Prostate gland (tissue), 2 donors: ENCODE measurements at regions not wholly inside any gene's neighbourhood (a gene's known extent, or its start where the extent isn't known, plus 50 kb on each side); places are given as distances from the start of the nearest gene placed in this dataset.

Experiments used
- POLR2A ChIP-seq: fragments of 450-650 bp; IDR thresholded peaks from one replicate; pipeline ENCODE4 v1.6.1; 2016; ENCODE audit warnings: antibody characterized with exemption, mild to moderate bottlenecking
- POLR2AphosphoS5 ChIP-seq: sonication (generic); formaldehyde crosslinking; IDR thresholded peaks from one replicate; pipeline ENCODE4 v1.6.1; 2017; ENCODE audit warnings: antibody characterized with exemption
- TF ChIP-seq, protein P1 (sequence below), 4 experiments: fragments of 200-600 bp in 2 of 4; fragments of 450-650 bp in 2 of 4; sonication (generic) in 2 of 4; IDR thresholded peaks; 1 replicate in 3 of 4; 2 replicates in 1 of 4; pipeline ENCODE4 v1.5.1; 2016 to 2019; ENCODE audit warnings: antibody characterized with exemption in 4 of 4, mild to moderate bottlenecking in 2 of 4, moderate library complexity in 2 of 4

DNA sequence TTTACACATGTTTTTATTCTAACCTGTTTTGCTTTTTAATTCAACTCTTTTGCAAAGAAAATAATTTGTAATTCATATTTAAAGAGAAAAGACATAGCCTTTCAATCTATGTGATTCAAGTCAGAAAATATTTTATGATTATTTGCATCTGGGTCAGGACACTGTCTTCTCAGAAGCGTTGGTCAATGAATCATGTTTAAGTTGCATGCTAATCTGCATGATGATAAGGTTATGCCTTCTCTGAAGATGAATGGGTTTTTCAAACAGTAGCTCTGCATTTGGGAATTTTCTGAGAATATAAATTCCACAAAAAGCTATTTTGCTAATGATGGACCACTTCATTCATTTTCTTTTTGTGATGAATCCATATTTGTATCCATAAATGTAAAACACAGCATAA lies 282.5 kb downstream of the TMA16 start:
- TF ChIP-seq, protein P1, sequence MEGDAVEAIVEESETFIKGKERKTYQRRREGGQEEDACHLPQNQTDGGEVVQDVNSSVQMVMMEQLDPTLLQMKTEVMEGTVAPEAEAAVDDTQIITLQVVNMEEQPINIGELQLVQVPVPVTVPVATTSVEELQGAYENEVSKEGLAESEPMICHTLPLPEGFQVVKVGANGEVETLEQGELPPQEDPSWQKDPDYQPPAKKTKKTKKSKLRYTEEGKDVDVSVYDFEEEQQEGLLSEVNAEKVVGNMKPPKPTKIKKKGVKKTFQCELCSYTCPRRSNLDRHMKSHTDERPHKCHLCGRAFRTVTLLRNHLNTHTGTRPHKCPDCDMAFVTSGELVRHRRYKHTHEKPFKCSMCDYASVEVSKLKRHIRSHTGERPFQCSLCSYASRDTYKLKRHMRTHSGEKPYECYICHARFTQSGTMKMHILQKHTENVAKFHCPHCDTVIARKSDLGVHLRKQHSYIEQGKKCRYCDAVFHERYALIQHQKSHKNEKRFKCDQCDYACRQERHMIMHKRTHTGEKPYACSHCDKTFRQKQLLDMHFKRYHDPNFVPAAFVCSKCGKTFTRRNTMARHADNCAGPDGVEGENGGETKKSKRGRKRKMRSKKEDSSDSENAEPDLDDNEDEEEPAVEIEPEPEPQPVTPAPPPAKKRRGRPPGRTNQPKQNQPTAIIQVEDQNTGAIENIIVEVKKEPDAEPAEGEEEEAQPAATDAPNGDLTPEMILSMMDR (IDR thresholded peaks at IDR 0.05), result no peak
- TF ChIP-seq POLR2A (no peak), POLR2AphosphoS5 (no peak)
